K562 (cell line): ENCODE measurements at regions not wholly inside any gene's neighbourhood (a gene's known extent, or its start where the extent isn't known, plus 50 kb on each side); places are given as distances from the start of the nearest gene placed in this dataset.

Experiments
- ATAC-seq: fragments of 200-7000 bp; cut with Tn5 transposase; 3 replicates; pipeline ENCODE4 v1.9.1; 2020; ENCODE audit warnings: moderate library complexity
- BruUV-seq: library from RNA; stranded (reverse); fragments of 400-500 nt; replicated peaks from 2 replicates; lab custom pipeline; 2021; lab: Mats Ljungman, UMichigan
- CTCF ChIA-PET: fragments of 300-600 bp; formaldehyde crosslinking; extraction: SDS; loops from one replicate; lab custom pipeline; 2021; ENCODE audit warnings: low intra/inter-chr PET ratio; lab: Yijun Ruan, JAX
- POLR2A ChIA-PET: fragments of 300-600, 350-650 bp; sonication (Branson Sonifier 250); formaldehyde crosslinking; extraction: SDS; loops from one replicate; lab custom pipeline; 2021; ENCODE audit warnings: antibody characterized with exemption, inconsistent platforms; lab: Yijun Ruan, JAX
- DNase-seq, 4 experiments: peaks; one replicate each; pipeline versions ENCODE4 v3.0.0 to v3.0.0-alpha.2; 2011 to 2018; ENCODE audit warnings: low spot score in 3 of 4, mixed read lengths in 3 of 4; ENCODE audit errors: extremely low read depth in 1 of 4
- FAIRE-seq: peaks from 2 replicates; lab custom pipeline; 2011; peaks lifted over from hg19 to GRCh38; lab: Jason Lieb, UNC
- H2AFZ ChIP-seq: 2 replicates; pipeline ENCODE4 v1.6.0; 2011; ENCODE audit warnings: low read depth, low read length, control low read depth, inconsistent platforms
- H3K27ac ChIP-seq: fragments of 200-600 bp; 3 replicates; pipeline ENCODE4 v1.8.0; 2011; ENCODE audit warnings: low read depth, mild to moderate bottlenecking, control low read depth, inconsistent platforms, low read length, moderate library complexity, mixed read lengths; ENCODE audit errors: extremely low read depth
- H3K27me3 ChIP-seq, 2 experiments: fragments of 300-600 bp in 1 of 2; 2 replicates in 1 of 2; 3 replicates in 1 of 2; pipeline versions ENCODE4 v1.6.0 to v1.8.0; 2011; ENCODE audit warnings: inconsistent platforms in 2 of 2, low read length in 2 of 2, mild to moderate bottlenecking in 1 of 2, mixed read lengths in 1 of 2, moderate library complexity in 1 of 2; ENCODE audit not compliant: control insufficient read depth in 2 of 2, insufficient read depth in 2 of 2
- H3K36me3 ChIP-seq: fragments of 300-600 bp; 3 replicates; pipeline ENCODE4 v1.8.0; 2011; ENCODE audit warnings: mild to moderate bottlenecking, low read length, inconsistent platforms; ENCODE audit not compliant: control insufficient read depth, insufficient read depth
- H3K4me1 ChIP-seq, 2 experiments: fragments of 200-600 bp in 1 of 2; replicated peaks in 1 of 2; 2 replicates in 1 of 2; 3 replicates in 1 of 2; pipeline versions ENCODE4 v1.5.1 to v1.8.0; 2011; ENCODE audit warnings: inconsistent platforms in 2 of 2, low read length in 2 of 2, mild to moderate bottlenecking in 1 of 2, mixed read lengths in 1 of 2, moderate library complexity in 1 of 2; ENCODE audit not compliant: control insufficient read depth in 2 of 2, insufficient read depth in 2 of 2
- H3K4me2 ChIP-seq: 2 replicates; pipeline ENCODE4 v1.6.1; 2011; ENCODE audit warnings: low read length, control low read depth, inconsistent platforms, mixed read lengths; ENCODE audit not compliant: insufficient read depth
- H3K4me3 ChIP-seq: fragments of 200-600 bp; sonication (generic), shearing (Covaris generic); 2 replicates; pipeline ENCODE4 v1.5.1; 2016; ENCODE audit warnings: control low read depth, inconsistent platforms
- H3K79me2 ChIP-seq: fragments of 200-600 bp; 3 replicates; pipeline ENCODE4 v1.8.0; 2011; ENCODE audit warnings: low read length, inconsistent platforms; ENCODE audit not compliant: control insufficient read depth, insufficient read depth
- H3K9ac ChIP-seq, 2 experiments: 2 replicates each; pipeline versions ENCODE4 v1.6.0 to v1.6.1; 2011; ENCODE audit warnings: low read depth in 2 of 2, low read length in 2 of 2, control low read depth in 1 of 2, inconsistent platforms in 1 of 2, mild to moderate bottlenecking in 1 of 2, mixed read lengths in 1 of 2; ENCODE audit not compliant: insufficient read depth in 1 of 2
- H3K9me1 ChIP-seq: one replicate; pipeline ENCODE4 v1.6.0; 2011; ENCODE audit warnings: inconsistent platforms, mild to moderate bottlenecking, low read length, moderate library complexity; ENCODE audit not compliant: control insufficient read depth, insufficient read depth
- H3K9me3 ChIP-seq: replicated peaks from 2 replicates; pipeline ENCODE4 v1.5.1; 2011; ENCODE audit warnings: low read depth, low read length, inconsistent platforms; ENCODE audit not compliant: control insufficient read depth, insufficient read depth
- H4K20me1 ChIP-seq: replicated peaks from 2 replicates; pipeline ENCODE4 v1.6.1; 2011; ENCODE audit warnings: low read length, inconsistent platforms, mixed read lengths; ENCODE audit not compliant: control insufficient read depth, insufficient read depth
- CREM ChIP-seq: IDR thresholded peaks from 2 replicates; pipeline ENCODE4 v1.6.1; 2014; ENCODE audit warnings: antibody characterized with exemption, low read depth
- E2F3 ChIP-seq: fragments of 250-450 bp; sonication (Bioruptor Pico); IDR thresholded peaks from 2 replicates; pipeline ENCODE4 v1.4.0; 2020; ENCODE audit warnings: mild to moderate bottlenecking
- HMGN3 ChIP-seq: IDR thresholded peaks from 2 replicates; pipeline ENCODE4 v1.6.1; 2011; ENCODE audit warnings: borderline replicate concordance, low read depth, mild to moderate bottlenecking, mixed read lengths, low read length; ENCODE audit not compliant: insufficient read length; ENCODE audit errors: extremely low read depth
- KDM2B ChIP-seq: fragments of 250-450 bp; sonication (Bioruptor Pico); IDR thresholded peaks from 2 replicates; pipeline ENCODE4 v1.8.0; 2021; ENCODE audit warnings: mild to moderate bottlenecking, moderate library complexity
- MAFG ChIP-seq: fragments of 450-650 bp; conservative IDR thresholded peaks from 2 replicates; pipeline ENCODE4 v1.6.1; 2016; ENCODE audit warnings: missing genetic modification characterization, missing compliant biosample characterization
- MTA2 ChIP-seq: fragments of 450-650 bp; IDR thresholded peaks from 2 replicates; pipeline ENCODE4 v1.6.1; 2016; ENCODE audit warnings: low read depth
- NKRF ChIP-seq: fragments of 450-650 bp; IDR thresholded peaks from 2 replicates; pipeline ENCODE4 v1.6.1; 2016; ENCODE audit warnings: borderline replicate concordance
- SRSF9 ChIP-seq: fragments of 200-400 bp; formaldehyde crosslinking; IDR thresholded peaks from 2 replicates; pipeline ENCODE4 v1.6.1; 2017; ENCODE audit warnings: low read depth, low read length, borderline replicate concordance
- TGIF2 ChIP-seq: sonication (generic); formaldehyde crosslinking; IDR thresholded peaks from 2 replicates; pipeline ENCODE4 v1.8.1; 2022; ENCODE audit warnings: mild to moderate bottlenecking, missing genetic modification reagents, moderate library complexity
- XRCC4 ChIP-seq: IDR thresholded peaks from one replicate; pipeline ENCODE4 v1.6.1; 2011; ENCODE audit not compliant: insufficient read depth, insufficient read length; ENCODE audit errors: extremely low read depth
- ZNF57 ChIP-seq: fragments of 450-650 bp; formaldehyde crosslinking; IDR thresholded peaks from 2 replicates; pipeline ENCODE4 v1.4.0; 2020; ENCODE audit warnings: mild to moderate bottlenecking, moderate library complexity
- ZNF644 ChIP-seq: fragments of 200-800 bp; sonication (Bioruptor generic); IDR thresholded peaks from 2 replicates; pipeline ENCODE4 v1.6.1; 2016; ENCODE audit warnings: low read depth, missing genetic modification characterization, missing compliant biosample characterization
- ZNF740 ChIP-seq, 3 experiments: fragments of 200-800 bp in 1 of 3; sonication (Bioruptor generic) in 1 of 3; sonication (generic) in 1 of 3; formaldehyde crosslinking in 1 of 3; IDR thresholded peaks; 2 replicates each; pipeline versions ENCODE4 v1.6.1 to v1.8.0; 2016 to 2022; ENCODE audit warnings: mild to moderate bottlenecking in 2 of 3, missing compliant biosample characterization in 2 of 3, missing genetic modification characterization in 2 of 3, missing genetic modification reagents in 1 of 3
- WGBS: fragments of 100-300 bp; shearing (Covaris generic); methylation state at CpG from one replicate; pipeline ENCODE4 v1.1.6; 2016; ENCODE audit warnings: low coverage, mixed read lengths; ENCODE audit not compliant: insufficient coverage; ENCODE audit errors: missing lambda C conversion rate; 5-methylcytosine and 5-hydroxymethylcytosine counted together
- in situ Hi-C: fragments of 300-500 bp; cut with MboI; formaldehyde crosslinking; loops from 4 replicates; pipeline ENCODE4 v1.15.0; 2018; ENCODE audit warnings: inconsistent platforms, mixed read lengths
- intact Hi-C: fragments of 100-400 bp; cut with micrococcal nuclease; formaldehyde crosslinking; loops from 2 replicates; pipeline ENCODE4 v1.14.2; 2022
- TF ChIP-seq, protein P1 (sequence below): fragments of 450-650 bp; IDR thresholded peaks from 2 replicates; pipeline ENCODE4 v1.7.1; 2018; ENCODE audit warnings: mild to moderate bottlenecking, low read depth; ENCODE audit not compliant: partially characterized antibody
- TF ChIP-seq, protein P2 (sequence below), 2 experiments: fragments of 450-650 bp in 1 of 2; sonication (generic) in 1 of 2; formaldehyde crosslinking in 1 of 2; IDR thresholded peaks in 1 of 2; conservative IDR thresholded peaks in 1 of 2; 2 replicates each; pipeline versions ENCODE4 v1.6.1 to v1.8.1; 2016 to 2023; ENCODE audit warnings: mild to moderate bottlenecking in 2 of 2, moderate library complexity in 2 of 2, inconsistent platforms in 1 of 2, missing genetic modification reagents in 1 of 2

DNA sequence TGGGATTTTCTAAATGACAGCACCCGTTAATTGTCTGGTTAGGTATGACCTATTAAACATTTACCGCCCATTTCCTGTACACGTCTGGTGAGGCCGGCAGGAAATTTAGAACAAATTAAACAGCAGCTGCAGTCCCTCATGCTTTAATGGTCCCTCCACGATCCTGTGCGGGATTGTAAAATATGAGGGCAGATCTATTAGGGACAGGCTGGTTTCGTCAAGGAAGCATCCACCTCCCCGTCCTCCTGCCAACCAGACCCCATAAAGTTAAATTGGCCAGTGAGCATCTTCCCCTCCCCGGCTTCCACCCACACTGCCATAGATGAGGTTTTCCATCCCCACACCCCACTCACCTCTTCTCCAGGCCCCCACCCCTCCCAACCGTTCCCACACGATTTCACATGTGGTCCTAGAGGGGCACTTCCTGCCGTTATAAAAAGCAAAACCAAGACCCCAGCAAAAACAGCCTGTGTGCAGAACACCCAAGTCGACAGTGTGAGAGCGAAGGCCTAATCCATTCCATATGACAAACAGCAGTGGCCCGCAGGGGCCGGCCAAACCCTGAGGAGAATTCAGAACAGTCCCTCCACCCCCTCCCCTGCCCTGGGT lies 331.9 kb downstream of the FOXL1 start:
- WGBS, result 14% methylated on average over 16 of the region's 16 CpGs
- no peaks in the 10 kb centered on the region; the same call in 1 of the 2 replicates for H3K9me3 ChIP-seq
- no peaks in the 10 kb centered on the region; the same call in 1 of the 2 replicates for H4K20me1 ChIP-seq
- FAIRE-seq, result no peak
- no peak overlapping the region for H3K4me2 ChIP-seq
- intact Hi-C loops, result no loop called here
- ChIA-PET POLR2A (no interaction called here), CTCF (no interaction called here)
- no peak overlapping the region for H2AFZ ChIP-seq
- no peak for ATAC-seq
- H3K36me3 ChIP-seq, result no peaks in the 10 kb centered on the region
- peaks cover 6 to 35% of the 10 kb centered on the region in 2 experiments; a peak in 3 of 5 replicates for H3K27me3 ChIP-seq
- no peaks in the 10 kb centered on the region for H3K9me1 ChIP-seq
- H3K27ac ChIP-seq, result no peak overlapping the region
- no TSS peak for BruUV-seq
- no peaks in the 10 kb centered on the region for H3K79me2 ChIP-seq
- H3K4me1 ChIP-seq, result no peaks in the 10 kb centered on the region
- no peak overlapping the region for H3K9ac ChIP-seq
- DNase-seq, result no peak
- in situ Hi-C loops, result no loop called here
- no peak overlapping the region for H3K4me3 ChIP-seq
- TF ChIP-seq SRSF9 (no peak), ZNF644 (tag) (no peak), XRCC4 (no peak), ZNF740 (CRISPR knock-in tag; IDR thresholded peaks at IDR 0.05) (no peak), ZNF740 (tag; IDR thresholded peaks at IDR 0.05) (no peak), E2F3 (CRISPR knock-in tag) (no peak), MAFG (tag) (no peak), MTA2 (no peak), CREM (no peak), HMGN3 (no peak), NKRF (no peak), KDM2B (no peak), ZNF57 (CRISPR knock-in tag) (no peak), TGIF2 (CRISPR knock-in tag) (no peak)
- TF ChIP-seq, protein P1, sequence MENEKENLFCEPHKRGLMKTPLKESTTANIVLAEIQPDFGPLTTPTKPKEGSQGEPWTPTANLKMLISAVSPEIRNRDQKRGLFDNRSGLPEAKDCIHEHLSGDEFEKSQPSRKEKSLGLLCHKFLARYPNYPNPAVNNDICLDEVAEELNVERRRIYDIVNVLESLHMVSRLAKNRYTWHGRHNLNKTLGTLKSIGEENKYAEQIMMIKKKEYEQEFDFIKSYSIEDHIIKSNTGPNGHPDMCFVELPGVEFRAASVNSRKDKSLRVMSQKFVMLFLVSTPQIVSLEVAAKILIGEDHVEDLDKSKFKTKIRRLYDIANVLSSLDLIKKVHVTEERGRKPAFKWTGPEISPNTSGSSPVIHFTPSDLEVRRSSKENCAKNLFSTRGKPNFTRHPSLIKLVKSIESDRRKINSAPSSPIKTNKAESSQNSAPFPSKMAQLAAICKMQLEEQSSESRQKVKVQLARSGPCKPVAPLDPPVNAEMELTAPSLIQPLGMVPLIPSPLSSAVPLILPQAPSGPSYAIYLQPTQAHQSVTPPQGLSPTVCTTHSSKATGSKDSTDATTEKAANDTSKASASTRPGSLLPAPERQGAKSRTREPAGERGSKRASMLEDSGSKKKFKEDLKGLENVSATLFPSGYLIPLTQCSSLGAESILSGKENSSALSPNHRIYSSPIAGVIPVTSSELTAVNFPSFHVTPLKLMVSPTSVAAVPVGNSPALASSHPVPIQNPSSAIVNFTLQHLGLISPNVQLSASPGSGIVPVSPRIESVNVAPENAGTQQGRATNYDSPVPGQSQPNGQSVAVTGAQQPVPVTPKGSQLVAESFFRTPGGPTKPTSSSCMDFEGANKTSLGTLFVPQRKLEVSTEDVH, result no peak
- TF ChIP-seq, protein P2, sequence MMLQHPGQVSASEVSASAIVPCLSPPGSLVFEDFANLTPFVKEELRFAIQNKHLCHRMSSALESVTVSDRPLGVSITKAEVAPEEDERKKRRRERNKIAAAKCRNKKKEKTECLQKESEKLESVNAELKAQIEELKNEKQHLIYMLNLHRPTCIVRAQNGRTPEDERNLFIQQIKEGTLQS (IDR thresholded peaks at IDR 0.05), result no peak
- TF ChIP-seq, protein P2 (CRISPR knock-in tag; conservative IDR thresholded peaks at IDR 0.05), result no peak
